SK-N-MC (cell line): ENCODE measurements at regions not wholly inside any gene's neighbourhood (a gene's known extent, or its start where the extent isn't known, plus 50 kb on each side); places are given as distances from the start of the nearest gene placed in this dataset.

Experiments
- DNase-seq: peaks from one replicate; pipeline ENCODE4 v3.0.0-alpha.2; 2011; ENCODE audit warnings: low read depth, low spot score
- H3K27ac ChIP-seq: fragments of 200-600 bp; sonication (generic); 2 replicates; pipeline ENCODE4 v1.5.1; 2016; ENCODE audit warnings: mixed run types
- H3K36me3 ChIP-seq: fragments of 200-600 bp; sonication (generic); 2 replicates; pipeline ENCODE4 v1.6.1; 2017; ENCODE audit warnings: antibody characterized with exemption, low read length, mixed read lengths; ENCODE audit not compliant: insufficient read depth
- H3K4me3 ChIP-seq: fragments of 200-600 bp; sonication (generic); 2 replicates; pipeline ENCODE4 v1.5.1; 2016
- H3K9ac ChIP-seq: fragments of 200-600 bp; sonication (generic); 2 replicates; pipeline ENCODE4 v1.8.0; 2017; ENCODE audit warnings: mixed run types, mixed read lengths; ENCODE audit not compliant: insufficient read length
- H3K9me3 ChIP-seq: fragments of 200-600 bp; sonication (generic); 2 replicates; pipeline ENCODE4 v1.6.1; 2017; ENCODE audit warnings: low read depth, mild to moderate bottlenecking, antibody characterized with exemption, low read length, moderate library complexity, mixed read lengths
- EZH2 ChIP-seq: fragments of 200-600 bp; sonication (generic); IDR thresholded peaks from one replicate; pipeline ENCODE4 v1.6.1; 2017; ENCODE audit warnings: antibody characterized with exemption
- FOXP2 ChIP-seq: optimal IDR thresholded peaks from 2 replicates; pipeline ENCODE3; 2011; ENCODE audit warnings: mild to moderate bottlenecking, moderate library complexity; ENCODE audit not compliant: insufficient read depth; ENCODE audit errors: extremely low read length, control extremely low read depth
- POLR2AphosphoS5 ChIP-seq: IDR thresholded peaks from 2 replicates; pipeline ENCODE4 v1.6.1; 2012; ENCODE audit warnings: mild to moderate bottlenecking, low read depth, low read length, borderline replicate concordance

GRCh38 chr9:26086396-26086795, 408.2 kb upstream of the TUSC1 start:
- Histone ChIP-seq H3K27ac (no peak overlapping the region), H3K9me3 (no peaks in the 10 kb centered on the region), H3K4me3 (no peak overlapping the region), H3K36me3 (no peaks in the 10 kb centered on the region), H3K9ac (no peak overlapping the region)
- TF ChIP-seq FOXP2 (no peak), EZH2 (no peak)
- no peak for DNase-seq

GRCh38 chr9:26081847-26082246, 403.6 kb upstream of the TUSC1 start:
- TF ChIP-seq POLR2AphosphoS5 (no peak), EZH2 (no peak), FOXP2 (no peak)
- Histone ChIP-seq H3K4me3 (no peak overlapping the region), H3K9ac (no peak overlapping the region), H3K36me3 (no peaks in the 10 kb centered on the region), H3K27ac (no peak overlapping the region), H3K9me3 (no peaks in the 10 kb centered on the region)
- no peak for DNase-seq

- H3K27ac ChIP-seq, result no peak overlapping the region
- no peak for DNase-seq
- H3K9ac ChIP-seq, result no peak overlapping the region
- no peak overlapping the region for H3K4me3 ChIP-seq
- TF ChIP-seq EZH2, result no peak
- no peak for TF ChIP-seq POLR2AphosphoS5
- TF ChIP-seq FOXP2, result no peak
- no peaks in the 10 kb centered on the region for H3K9me3 ChIP-seq
- H3K36me3 ChIP-seq, result no peaks in the 10 kb centered on the region
Observed at GRCh38 chr9:26078706-26079105, 400.5 kb upstream of the TUSC1 start.

GRCh38 chr9:26077860-26078259, 399.6 kb upstream of the TUSC1 start:
- TF ChIP-seq EZH2 (no peak), FOXP2 (no peak), POLR2AphosphoS5 (no peak)
- DNase-seq, result no peak
- H3K9ac ChIP-seq, result no peak overlapping the region

GRCh38 chr9:26067608-26068007, 389.4 kb upstream of the TUSC1 start:
- H3K4me3 ChIP-seq, result no peak overlapping the region
- H3K9me3 ChIP-seq, result no peaks in the 10 kb centered on the region
- no peak for DNase-seq
- no peak overlapping the region for H3K9ac ChIP-seq
- no peak for TF ChIP-seq POLR2AphosphoS5
- no peak overlapping the region for H3K27ac ChIP-seq
- H3K36me3 ChIP-seq, result no peaks in the 10 kb centered on the region

More at GRCh38 chr9:26077860-26078259, 399.6 kb upstream of the TUSC1 start:
- H3K27ac ChIP-seq, result no peak overlapping the region
- no peaks in the 10 kb centered on the region for H3K9me3 ChIP-seq
- H3K36me3 ChIP-seq, result no peaks in the 10 kb centered on the region
- no peak overlapping the region for H3K4me3 ChIP-seq

- Histone ChIP-seq H3K9ac (no peak overlapping the region), H3K27ac (no peak overlapping the region), H3K36me3 (no peaks in the 10 kb centered on the region), H3K4me3 (no peak overlapping the region), H3K9me3 (no peaks in the 10 kb centered on the region)
- TF ChIP-seq FOXP2, result no peak
- no peak for TF ChIP-seq EZH2
- no peak for TF ChIP-seq POLR2AphosphoS5
- no peak for DNase-seq
Observed at GRCh38 chr9:26066237-26066636, 388.0 kb upstream of the TUSC1 start.

GRCh38 chr9:26061948-26062575, 383.8 kb upstream of the TUSC1 start:
- Histone ChIP-seq H3K36me3 (no peaks in the 10 kb centered on the region), H3K9me3 (no peaks in the 10 kb centered on the region), H3K9ac (no peak overlapping the region), H3K27ac (no peak overlapping the region), H3K4me3 (no peak overlapping the region)
- no peak for DNase-seq
- no peak for TF ChIP-seq FOXP2
- TF ChIP-seq POLR2AphosphoS5, result no peak

GRCh38 chr9:26058111-26058895, 380.1 kb upstream of the TUSC1 start:
- H3K27ac ChIP-seq, result no peak overlapping the region
- H3K4me3 ChIP-seq, result no peak overlapping the region
- no peaks in the 10 kb centered on the region for H3K36me3 ChIP-seq
- no peaks in the 10 kb centered on the region for H3K9me3 ChIP-seq
- no peak overlapping the region for H3K9ac ChIP-seq
- DNase-seq, result no peak
- no peak for TF ChIP-seq POLR2AphosphoS5
- TF ChIP-seq EZH2, result no peak
- TF ChIP-seq FOXP2, result no peak

GRCh38 chr9:26057050-26057449, 378.8 kb upstream of the TUSC1 start:
- Histone ChIP-seq H3K36me3 (no peaks in the 10 kb centered on the region), H3K9ac (no peak overlapping the region), H3K27ac (no peak overlapping the region), H3K9me3 (no peaks in the 10 kb centered on the region), H3K4me3 (no peak overlapping the region)
- TF ChIP-seq EZH2 (no peak), POLR2AphosphoS5 (no peak), FOXP2 (no peak)
- no peak for DNase-seq
